ENCODE measurements at regions not wholly inside any gene's neighbourhood (a gene's known extent, or its start where the extent isn't known, plus 50 kb on each side); places are given as distances from the start of the nearest gene placed in this dataset.
"Not testable (repeated sequence)": the region's sequence is repeated elsewhere in the genome, so short reads cannot be mapped to it uniquely, and the experiment has no call there.

GRCh38 chr1:185463433-185463832, 146.4 kb upstream of the IVNS1ABP start:
- no peaks in the 10 kb centered on the region for H3K36me3 ChIP-seq (ENCODE audit: control insufficient read depth in 1 of 2, insufficient read depth in 2 of 2, low read length in 2 of 2)
- H3K4me1 ChIP-seq (ENCODE audit: control insufficient read depth in 1 of 2, insufficient read depth in 2 of 2, low read length in 2 of 2), result peaks cover 9 to 33% of the 10 kb centered on the region in 2 donors
- H3K4me3 ChIP-seq (ENCODE audit: low read depth in 1 of 2, low read length in 2 of 2), result no peak overlapping the region
- no peak overlapping the region for H3K27ac ChIP-seq (ENCODE audit: low read depth, low read length)
- H3K9ac ChIP-seq (ENCODE audit: low read depth in 1 of 2, low read length in 2 of 2), result no peak overlapping the region
- H3K9me3 ChIP-seq (ENCODE audit: control insufficient read depth in 1 of 2, low read length in 2 of 2), result no peaks in the 10 kb centered on the region
- no peaks in the 10 kb centered on the region for H3K27me3 ChIP-seq (ENCODE audit: control insufficient read depth in 1 of 2, insufficient read depth in 2 of 2, low read length in 2 of 2)

GRCh38 chr1:185463011-185463410, 146.0 kb upstream of the IVNS1ABP start:
- no peak overlapping the region for H3K4me3 ChIP-seq (ENCODE audit: low read depth in 1 of 2, low read length in 2 of 2)
- H3K27me3 ChIP-seq (ENCODE audit: control insufficient read depth in 1 of 2, insufficient read depth in 2 of 2, low read length in 2 of 2), result no peaks in the 10 kb centered on the region
- H3K9ac ChIP-seq (ENCODE audit: low read depth in 1 of 2, low read length in 2 of 2), result no peak overlapping the region
- peaks cover 9 to 33% of the 10 kb centered on the region in 2 donors for H3K4me1 ChIP-seq (ENCODE audit: control insufficient read depth in 1 of 2, insufficient read depth in 2 of 2, low read length in 2 of 2)
- H3K36me3 ChIP-seq (ENCODE audit: control insufficient read depth in 1 of 2, insufficient read depth in 2 of 2, low read length in 2 of 2), result no peaks in the 10 kb centered on the region
- no peak overlapping the region for H3K27ac ChIP-seq (ENCODE audit: low read depth, low read length)
- H3K9me3 ChIP-seq (ENCODE audit: control insufficient read depth in 1 of 2, low read length in 2 of 2), result no peaks in the 10 kb centered on the region

- not testable (repeated sequence) for H3K27ac ChIP-seq (ENCODE audit: low read depth, low read length); H3K9me3 ChIP-seq (ENCODE audit: control insufficient read depth in 1 of 2, low read length in 2 of 2); H3K9ac ChIP-seq (ENCODE audit: low read depth in 1 of 2, low read length in 2 of 2); H3K4me3 ChIP-seq (ENCODE audit: low read depth in 1 of 2, low read length in 2 of 2); H3K27me3 ChIP-seq (ENCODE audit: control insufficient read depth in 1 of 2, insufficient read depth in 2 of 2, low read length in 2 of 2); H3K36me3 ChIP-seq (ENCODE audit: control insufficient read depth in 1 of 2, insufficient read depth in 2 of 2, low read length in 2 of 2)
- H3K4me1 ChIP-seq (ENCODE audit: control insufficient read depth in 1 of 2, insufficient read depth in 2 of 2, low read length in 2 of 2), result peaks cover 9 to 33% of the 10 kb centered on the region in 2 donors
These were observed 143.7 kb upstream of the IVNS1ABP start for GRCh38 chr1:185460723-185461122.

GRCh38 chr1:185459141-185459540, 142.1 kb upstream of the IVNS1ABP start:
- no peak overlapping the region for H3K27ac ChIP-seq (ENCODE audit: low read depth, low read length)
- no peaks in the 10 kb centered on the region for H3K36me3 ChIP-seq (ENCODE audit: control insufficient read depth in 1 of 2, insufficient read depth in 2 of 2, low read length in 2 of 2)
- H3K9me3 ChIP-seq (ENCODE audit: control insufficient read depth in 1 of 2, low read length in 2 of 2), result no peaks in the 10 kb centered on the region
- H3K4me1 ChIP-seq (ENCODE audit: control insufficient read depth in 1 of 2, insufficient read depth in 2 of 2, low read length in 2 of 2), result peaks cover 5 to 20% of the 10 kb centered on the region in 2 donors
- H3K4me3 ChIP-seq (ENCODE audit: low read depth in 1 of 2, low read length in 2 of 2), result no peak overlapping the region
- no peak overlapping the region for H3K9ac ChIP-seq (ENCODE audit: low read depth in 1 of 2, low read length in 2 of 2)
- no peaks in the 10 kb centered on the region for H3K27me3 ChIP-seq (ENCODE audit: control insufficient read depth in 1 of 2, insufficient read depth in 2 of 2, low read length in 2 of 2)

- H3K4me3 ChIP-seq (ENCODE audit: low read depth in 1 of 2, low read length in 2 of 2), result no peak overlapping the region
- no peaks in the 10 kb centered on the region for H3K9me3 ChIP-seq (ENCODE audit: control insufficient read depth in 1 of 2, low read length in 2 of 2)
- H3K27ac ChIP-seq (ENCODE audit: low read depth, low read length), result no peak overlapping the region
- no peaks in the 10 kb centered on the region for H3K36me3 ChIP-seq (ENCODE audit: control insufficient read depth in 1 of 2, insufficient read depth in 2 of 2, low read length in 2 of 2)
- H3K27me3 ChIP-seq (ENCODE audit: control insufficient read depth in 1 of 2, insufficient read depth in 2 of 2, low read length in 2 of 2), result no peaks in the 10 kb centered on the region
- peaks cover 5 to 19% of the 10 kb centered on the region in 2 donors for H3K4me1 ChIP-seq (ENCODE audit: control insufficient read depth in 1 of 2, insufficient read depth in 2 of 2, low read length in 2 of 2)
- no peak overlapping the region for H3K9ac ChIP-seq (ENCODE audit: low read depth in 1 of 2, low read length in 2 of 2)
These were observed 141.6 kb upstream of the IVNS1ABP start for GRCh38 chr1:185458670-185459069.

GRCh38 chr1:185453496-185454192, 136.6 kb upstream of the IVNS1ABP start:
- Histone ChIP-seq H3K27me3 (ENCODE audit: control insufficient read depth in 1 of 2, insufficient read depth in 2 of 2, low read length in 2 of 2) (no peaks in the 10 kb centered on the region), H3K9ac (ENCODE audit: low read depth in 1 of 2, low read length in 2 of 2) (no peak overlapping the region), H3K27ac (ENCODE audit: low read depth, low read length) (no peak overlapping the region), H3K4me1 (ENCODE audit: control insufficient read depth in 1 of 2, insufficient read depth in 2 of 2, low read length in 2 of 2) (peaks cover 5 to 20% of the 10 kb centered on the region in 2 donors), H3K4me3 (ENCODE audit: low read depth in 1 of 2, low read length in 2 of 2) (no peak overlapping the region), H3K9me3 (ENCODE audit: control insufficient read depth in 1 of 2, low read length in 2 of 2) (no peaks in the 10 kb centered on the region), H3K36me3 (ENCODE audit: control insufficient read depth in 1 of 2, insufficient read depth in 2 of 2, low read length in 2 of 2) (no peaks in the 10 kb centered on the region)

- no peak overlapping the region for H3K27ac ChIP-seq (ENCODE audit: low read depth, low read length)
- H3K9ac ChIP-seq (ENCODE audit: low read depth in 1 of 2, low read length in 2 of 2), result no peak overlapping the region
- H3K4me1 ChIP-seq (ENCODE audit: control insufficient read depth in 1 of 2, insufficient read depth in 2 of 2, low read length in 2 of 2), result peaks cover 5 to 23% of the 10 kb centered on the region in 2 donors
- no peaks in the 10 kb centered on the region for H3K36me3 ChIP-seq (ENCODE audit: control insufficient read depth in 1 of 2, insufficient read depth in 2 of 2, low read length in 2 of 2)
- no peaks in the 10 kb centered on the region for H3K27me3 ChIP-seq (ENCODE audit: control insufficient read depth in 1 of 2, insufficient read depth in 2 of 2, low read length in 2 of 2)
- H3K9me3 ChIP-seq (ENCODE audit: control insufficient read depth in 1 of 2, low read length in 2 of 2), result no peaks in the 10 kb centered on the region
- H3K4me3 ChIP-seq (ENCODE audit: low read depth in 1 of 2, low read length in 2 of 2), result no peak overlapping the region
These were observed 133.9 kb upstream of the IVNS1ABP start for GRCh38 chr1:185450917-185451316.

- no peak overlapping the region for H3K27ac ChIP-seq (ENCODE audit: low read depth, low read length)
- H3K36me3 ChIP-seq (ENCODE audit: control insufficient read depth in 1 of 2, insufficient read depth in 2 of 2, low read length in 2 of 2), result no peaks in the 10 kb centered on the region
- H3K9ac ChIP-seq (ENCODE audit: low read depth in 1 of 2, low read length in 2 of 2), result no peak overlapping the region
- no peaks in the 10 kb centered on the region for H3K27me3 ChIP-seq (ENCODE audit: control insufficient read depth in 1 of 2, insufficient read depth in 2 of 2, low read length in 2 of 2)
- H3K4me3 ChIP-seq (ENCODE audit: low read depth in 1 of 2, low read length in 2 of 2), result no peak overlapping the region
- H3K9me3 ChIP-seq (ENCODE audit: control insufficient read depth in 1 of 2, low read length in 2 of 2), result no peaks in the 10 kb centered on the region
- H3K4me1 ChIP-seq (ENCODE audit: control insufficient read depth in 1 of 2, insufficient read depth in 2 of 2, low read length in 2 of 2), result peaks cover 5 to 23% of the 10 kb centered on the region in 2 donors
These were observed 133.2 kb upstream of the IVNS1ABP start for GRCh38 chr1:185450060-185450788.

GRCh38 chr1:185449378-185450059, 132.5 kb upstream of the IVNS1ABP start:
- H3K9me3 ChIP-seq (ENCODE audit: control insufficient read depth in 1 of 2, low read length in 2 of 2), result no peaks in the 10 kb centered on the region
- H3K4me1 ChIP-seq (ENCODE audit: control insufficient read depth in 1 of 2, insufficient read depth in 2 of 2, low read length in 2 of 2), result peaks cover 5 to 23% of the 10 kb centered on the region in 2 donors
- no peaks in the 10 kb centered on the region for H3K36me3 ChIP-seq (ENCODE audit: control insufficient read depth in 1 of 2, insufficient read depth in 2 of 2, low read length in 2 of 2)
- H3K9ac ChIP-seq (ENCODE audit: low read depth in 1 of 2, low read length in 2 of 2), result no peak overlapping the region
- H3K27me3 ChIP-seq (ENCODE audit: control insufficient read depth in 1 of 2, insufficient read depth in 2 of 2, low read length in 2 of 2), result no peaks in the 10 kb centered on the region
- H3K27ac ChIP-seq (ENCODE audit: low read depth, low read length), result peak overlapping the region; percentile 37
- no peak overlapping the region for H3K4me3 ChIP-seq (ENCODE audit: low read depth in 1 of 2, low read length in 2 of 2)

GRCh38 chr1:185448591-185449186, 131.6 kb upstream of the IVNS1ABP start:
- Histone ChIP-seq H3K36me3 (ENCODE audit: control insufficient read depth in 1 of 2, insufficient read depth in 2 of 2, low read length in 2 of 2) (no peaks in the 10 kb centered on the region), H3K4me1 (ENCODE audit: control insufficient read depth in 1 of 2, insufficient read depth in 2 of 2, low read length in 2 of 2) (peaks cover 5 to 23% of the 10 kb centered on the region in 2 donors), H3K4me3 (ENCODE audit: low read depth in 1 of 2, low read length in 2 of 2) (peak overlapping the region in 1 of 2 donors; percentile 8), H3K9me3 (ENCODE audit: control insufficient read depth in 1 of 2, low read length in 2 of 2) (no peaks in the 10 kb centered on the region), H3K27ac (ENCODE audit: low read depth, low read length) (no peak overlapping the region), H3K27me3 (ENCODE audit: control insufficient read depth in 1 of 2, insufficient read depth in 2 of 2, low read length in 2 of 2) (no peaks in the 10 kb centered on the region), H3K9ac (ENCODE audit: low read depth in 1 of 2, low read length in 2 of 2) (no peak overlapping the region)
